GM18909 (cell line): ENCODE measurements at regions not wholly inside any gene's neighbourhood (a gene's known extent, or its start where the extent isn't known, plus 50 kb on each side); places are given as distances from the start of the nearest gene placed in this dataset.

Experiments
- ATAC-seq: cut with Tn5 transposase; IDR thresholded peaks from one replicate; pipeline ENCODE4 v1.9.1; 2021; ENCODE audit warnings: mild to moderate bottlenecking; ENCODE audit not compliant: unreplicated experiment, poor library complexity

- ATAC-seq, result no peak
Measured at GRCh38 chr16:49216593-49216992, 65.0 kb downstream of the CBLN1 start.

DNA sequence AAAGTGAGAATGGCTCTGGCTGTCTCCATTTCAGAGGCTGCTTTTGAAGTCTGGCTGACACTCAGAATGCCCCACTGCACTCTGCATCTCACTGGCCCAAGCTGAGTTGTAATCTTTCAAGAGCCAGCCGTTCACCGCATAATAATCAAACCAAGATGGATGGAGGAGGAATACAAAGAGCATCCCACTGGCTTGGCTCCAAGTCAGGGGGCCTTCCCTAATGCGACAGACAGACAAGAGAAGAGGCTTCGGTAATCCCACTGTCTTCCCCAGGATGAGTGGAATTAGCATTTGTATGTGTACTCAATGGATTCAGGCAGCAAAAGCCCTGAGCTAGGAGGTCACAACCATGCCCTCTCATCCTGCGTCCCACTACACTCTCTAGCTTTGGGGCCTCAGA is 68.0 kb downstream of the CBLN1 start:
- no peak for ATAC-seq

GRCh38 chr16:49204191-49204590 is 77.4 kb downstream of the CBLN1 start:
- no peak for ATAC-seq

DNA sequence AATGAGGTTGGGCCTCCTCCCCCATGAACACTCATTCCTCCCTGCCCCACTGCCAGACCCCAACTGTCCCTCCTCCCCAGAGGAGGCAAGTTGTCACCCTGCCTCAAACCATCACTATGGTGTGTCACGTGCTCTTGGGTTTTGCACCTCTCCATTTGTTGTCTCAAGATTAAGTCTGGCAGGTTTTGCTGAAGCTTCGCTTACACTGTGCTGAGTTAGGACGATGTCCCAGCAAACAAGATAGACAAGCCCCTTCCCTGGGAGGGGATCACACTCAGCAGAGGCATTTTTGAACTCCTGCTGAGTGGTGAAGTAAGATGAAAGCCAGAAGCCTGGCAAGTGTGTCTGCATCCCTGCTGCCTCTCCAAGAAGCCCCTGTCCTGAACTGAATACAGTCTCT is 78.3 kb downstream of the CBLN1 start:
- ATAC-seq, result no peak

- no peak for ATAC-seq
Measured at GRCh38 chr16:49201118-49201517, 80.5 kb downstream of the CBLN1 start.

DNA sequence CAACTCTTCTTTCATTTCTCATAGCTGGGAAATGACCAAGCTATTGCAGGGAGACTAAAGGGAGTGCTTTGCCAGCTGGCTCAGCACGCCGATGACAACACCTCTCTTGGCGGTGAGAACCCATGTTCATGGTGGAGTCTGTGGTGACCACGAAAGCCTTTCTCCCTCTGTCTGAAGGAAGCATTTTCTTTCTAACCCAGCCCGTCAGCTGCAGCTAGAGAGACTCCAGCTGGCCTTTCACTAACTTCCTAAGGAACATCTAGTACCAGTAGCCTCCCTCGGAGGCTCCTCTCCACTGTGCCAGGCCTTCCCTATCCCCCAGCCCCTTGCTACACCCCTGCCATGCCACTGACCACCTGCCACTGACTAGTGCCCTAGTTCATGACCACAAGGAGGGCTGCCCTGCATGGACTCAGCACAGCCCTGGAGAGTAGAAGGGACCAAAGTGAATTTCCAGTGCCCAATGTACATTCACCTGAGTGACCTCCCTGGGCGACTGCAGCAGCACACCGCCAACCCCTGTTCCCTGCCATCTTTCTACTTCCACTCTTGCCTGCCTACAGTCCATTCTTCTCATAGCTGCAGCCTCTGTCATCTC is 81.3 kb downstream of the CBLN1 start:
- ATAC-seq, result no peak

DNA sequence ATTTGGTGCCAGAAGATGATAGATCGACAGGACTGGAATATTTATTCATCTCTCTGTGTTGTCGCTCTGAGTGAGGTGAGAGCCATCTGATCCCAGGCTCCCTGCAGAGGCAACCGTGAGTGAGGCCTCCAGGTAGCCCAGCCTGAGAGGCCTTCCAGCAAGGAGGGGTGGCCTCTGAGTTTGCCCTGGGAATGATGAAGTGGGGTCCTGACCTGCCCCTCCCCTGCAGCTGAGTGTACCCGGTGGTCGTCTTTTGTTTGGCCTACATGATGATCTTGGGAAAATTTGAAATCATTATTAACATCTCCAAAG is 86.4 kb downstream of the CBLN1 start:
- ATAC-seq, result no peak

DNA sequence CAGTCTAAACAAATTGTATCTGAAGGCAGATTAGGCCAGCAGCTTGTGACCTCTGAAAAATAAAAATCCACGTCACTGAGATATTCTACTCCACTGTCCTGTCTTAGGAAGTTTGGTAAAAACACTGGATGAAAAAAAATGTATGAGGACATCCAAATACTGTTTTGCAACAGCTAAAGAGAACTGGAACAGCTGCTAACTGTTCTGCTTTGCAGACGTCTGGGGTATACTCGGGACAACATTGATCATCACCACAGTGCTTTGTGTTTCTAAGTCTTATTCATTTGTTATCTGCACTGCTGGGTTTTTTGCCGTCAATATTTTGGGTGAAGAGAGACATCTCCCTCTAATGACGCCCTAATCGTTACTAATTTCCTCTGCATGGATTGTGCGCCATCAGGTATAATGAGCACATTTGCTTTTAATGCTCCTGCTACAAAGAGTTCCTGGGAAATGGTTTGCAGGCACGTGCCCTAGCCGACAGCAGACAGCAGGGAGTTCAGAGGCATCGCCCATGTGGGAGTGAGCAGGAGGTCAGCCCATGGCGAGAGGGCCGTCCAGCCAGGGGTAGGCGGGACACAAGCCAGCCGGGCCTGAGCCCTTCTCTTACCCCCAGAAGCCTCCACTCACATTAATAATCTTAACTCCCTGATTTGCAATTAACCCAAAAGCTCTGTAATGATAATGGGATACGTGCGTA is 87.0 kb downstream of the CBLN1 start:
- no peak for ATAC-seq

DNA sequence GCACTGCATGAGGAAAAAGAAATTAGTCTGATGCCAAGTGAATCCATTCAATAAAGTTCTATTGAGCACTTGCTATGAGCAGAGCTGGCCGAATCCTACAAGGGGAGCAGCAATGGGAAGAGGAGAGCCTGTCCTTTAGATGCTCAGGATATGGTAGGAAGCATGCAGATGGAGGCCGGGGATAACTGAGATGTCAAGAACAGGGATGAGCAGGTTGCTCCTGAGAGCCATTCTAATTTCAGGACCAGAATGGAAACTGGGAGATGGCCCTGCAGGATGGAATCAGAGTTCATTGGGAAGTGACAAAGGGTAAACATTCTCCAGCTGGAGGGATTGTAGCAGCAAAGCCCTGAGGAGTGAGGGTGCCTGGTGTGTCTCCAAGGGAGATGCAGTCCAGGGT is 88.0 kb downstream of the CBLN1 start:
- ATAC-seq, result no peak

DNA sequence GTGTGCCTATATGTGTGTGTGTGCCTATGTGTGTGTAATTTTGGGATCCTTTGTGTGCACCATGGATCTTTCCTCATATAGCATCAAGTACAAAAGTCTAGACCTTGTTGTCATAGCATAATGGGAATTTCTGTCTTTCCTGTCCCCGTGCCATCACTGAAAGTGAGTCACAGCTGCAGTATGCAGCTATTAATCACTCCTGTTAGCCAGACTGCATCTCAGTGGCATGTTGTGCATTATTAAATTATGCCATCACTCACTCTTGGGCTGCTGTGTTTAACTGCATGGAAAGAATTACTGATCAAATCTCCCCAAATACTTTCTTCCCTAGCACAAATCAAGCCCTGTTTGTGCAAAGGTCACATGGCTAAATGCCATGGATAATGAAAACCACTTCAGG is 92.4 kb downstream of the CBLN1 start:
- no peak for ATAC-seq

- ATAC-seq, result no peak
Measured at GRCh38 chr16:49183911-49184310, 97.7 kb downstream of the CBLN1 start.

- ATAC-seq, result no peak
Measured at GRCh38 chr16:49181791-49182518, 99.7 kb downstream of the CBLN1 start.

- no peak for ATAC-seq
Measured at GRCh38 chr16:49179714-49180330, 101.8 kb downstream of the CBLN1 start.

DNA sequence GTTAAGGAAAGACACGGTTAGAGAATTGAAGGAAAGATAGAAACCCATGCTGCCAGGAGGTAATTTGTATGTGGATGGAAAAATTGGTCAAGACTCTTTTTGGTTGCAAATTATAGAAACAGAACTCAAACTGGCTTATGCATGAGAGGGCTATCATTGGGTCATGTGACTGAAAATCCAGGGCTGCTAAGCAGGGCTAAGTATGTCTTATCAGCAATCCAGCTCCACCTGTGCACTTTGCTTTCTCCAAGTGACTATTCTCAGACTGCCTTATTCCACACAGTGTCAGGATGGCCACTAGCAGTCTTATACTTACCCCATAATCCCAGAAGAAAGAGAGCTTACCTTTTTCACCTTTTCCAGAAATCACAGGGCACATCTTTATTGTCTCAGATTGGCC is 113.5 kb downstream of the CBLN1 start:
- no peak for ATAC-seq

GRCh38 chr16:49165025-49165424 is 116.6 kb downstream of the CBLN1 start:
- ATAC-seq, result no peak

GRCh38 chr16:49161191-49161590 is 120.4 kb downstream of the CBLN1 start:
- no peak for ATAC-seq

DNA sequence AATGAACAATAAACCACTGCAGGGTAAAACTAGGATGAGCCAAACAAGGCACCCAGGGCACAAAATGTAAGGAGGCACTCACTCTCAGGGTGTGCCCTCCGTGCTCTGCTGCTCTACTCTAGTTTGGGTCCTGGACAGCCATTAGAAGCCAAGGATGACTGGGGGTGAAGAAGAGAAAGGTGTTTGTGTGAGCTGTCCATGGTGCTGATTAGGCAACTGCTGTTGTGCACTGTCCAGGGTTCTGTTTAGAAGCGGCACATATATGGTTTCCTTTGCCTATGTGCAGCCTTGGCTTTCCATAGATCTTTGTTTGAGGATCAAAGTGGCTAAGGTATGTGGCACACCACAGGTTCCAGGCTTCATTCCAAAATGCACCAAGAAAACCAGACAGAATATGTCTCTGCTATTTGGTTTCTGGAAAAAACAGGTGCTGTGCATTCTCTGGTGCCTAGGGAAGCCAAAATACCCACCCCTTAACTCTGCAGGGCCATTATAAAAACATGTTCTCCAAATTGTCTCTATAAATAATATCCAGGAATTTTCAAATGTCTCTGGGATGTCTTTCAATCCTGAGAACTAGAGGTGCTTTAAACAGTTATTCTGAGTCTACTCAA is 123.5 kb downstream of the CBLN1 start:
- ATAC-seq, result no peak

- ATAC-seq, result no peak
Measured at GRCh38 chr16:49150341-49150740, 131.3 kb downstream of the CBLN1 start.

DNA sequence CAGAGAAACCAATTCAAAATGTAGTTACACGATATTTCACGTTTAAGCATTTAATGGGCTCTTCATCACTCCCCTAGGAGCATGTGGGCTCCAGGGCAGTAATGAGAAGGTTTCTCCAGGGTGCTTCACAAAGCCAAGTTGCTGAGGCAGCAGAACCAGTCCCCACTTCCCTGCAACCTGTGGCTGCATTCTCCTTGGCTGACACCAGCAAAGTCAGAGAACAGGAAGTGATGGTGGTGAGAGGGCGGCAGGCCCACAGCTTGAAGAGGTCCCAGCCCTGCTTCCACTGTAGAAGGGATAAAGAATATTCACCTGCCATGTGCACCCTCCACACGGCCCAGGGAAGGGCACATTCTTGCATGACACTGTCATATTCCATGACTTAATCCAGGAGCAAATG is 133.2 kb downstream of the CBLN1 start:
- ATAC-seq, result no peak

DNA sequence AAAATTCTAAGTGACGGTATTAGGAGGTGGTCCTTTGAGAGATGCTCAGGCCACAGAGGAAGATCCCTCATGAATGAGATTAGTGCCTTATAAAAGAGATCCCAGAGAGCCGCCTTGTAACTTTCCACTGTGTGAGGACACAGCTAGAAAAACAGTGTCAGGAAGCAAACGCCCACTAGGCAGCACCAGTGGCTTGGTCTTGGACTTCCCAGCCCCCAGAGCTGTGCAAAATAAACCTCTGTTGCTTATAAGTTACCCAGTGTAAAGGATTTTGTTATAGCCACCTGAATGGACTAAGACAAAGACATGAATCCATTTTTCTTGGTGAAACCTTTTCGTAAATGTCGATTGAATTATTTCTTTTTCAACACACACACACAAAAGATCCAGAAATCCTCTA is 141.0 kb downstream of the CBLN1 start:
- no peak for ATAC-seq

DNA sequence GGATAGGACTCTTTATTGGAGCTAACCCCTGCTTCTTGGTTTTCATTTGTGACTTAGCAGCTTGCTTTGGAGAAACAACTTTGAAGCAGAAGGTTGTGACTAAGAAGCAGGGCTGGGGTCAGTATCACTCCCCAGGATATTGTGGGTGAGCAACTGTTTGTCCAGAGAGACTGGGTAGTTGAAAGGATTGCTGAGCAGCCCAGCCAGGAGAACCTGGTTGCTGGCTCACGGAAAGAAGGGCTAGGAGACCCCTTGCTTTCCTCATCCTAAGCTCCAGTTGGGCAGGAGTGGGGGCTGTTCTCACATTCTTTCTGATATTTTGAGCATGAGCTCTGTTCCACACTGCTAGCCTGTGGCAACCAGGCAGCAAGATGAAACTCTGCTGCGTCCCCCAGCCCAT is 151.2 kb downstream of the CBLN1 start:
- no peak for ATAC-seq
